B cell (primary cell): ENCODE measurements at regions not wholly inside any gene's neighbourhood (a gene's known extent, or its start where the extent isn't known, plus 50 kb on each side); places are given as distances from the start of the nearest gene placed in this dataset.

ENCODE experiments used
- ATAC-seq: fragments of 200-7000 bp; cut with Tn5 transposase; one replicate; pipeline ENCODE4 v1.10.0; 2021; ENCODE audit warnings: low read depth, mild to moderate bottlenecking, moderate number of reproducible peaks, moderate library complexity
- CTCF ChIA-PET: fragments of 350-600 bp; sonication (Branson Sonifier 250); formaldehyde crosslinking; loops from one replicate; lab custom pipeline; 2021; ENCODE audit warnings: antibody characterized with exemption, inconsistent platforms; lab: Charles Lee
- POLR2A ChIA-PET: fragments of 350-600 bp; sonication (Branson Sonifier 250); formaldehyde crosslinking; loops from one replicate; lab custom pipeline; 2021; ENCODE audit warnings: antibody characterized with exemption; lab: Charles Lee
- DNase-seq: peaks from one replicate; pipeline ENCODE4 v3.0.0; 2013
- H2AFZ ChIP-seq: 2 replicates; pipeline ENCODE4 v1.6.1; 2012; ENCODE audit warnings: mild to moderate bottlenecking, low read depth, low read length; ENCODE audit not compliant: insufficient read depth, poor library complexity, severe bottlenecking
- H3K27ac ChIP-seq, 2 donors: 1 replicate in 1 of 2; 2 replicates in 1 of 2; pipeline ENCODE4 v1.5.1; 2012 to 2013; ENCODE audit warnings: low read length in 2 of 2, mild to moderate bottlenecking in 2 of 2, moderate library complexity in 1 of 2
- H3K27me3 ChIP-seq, 4 experiments: fragments of 200-600 bp in 1 of 4; sonication (generic) in 1 of 4; replicated peaks in 1 of 4; 1 replicate in 2 of 4; 2 replicates in 2 of 4; pipeline versions ENCODE4 v1.6.1 to v1.7.0; 2013 to 2016; ENCODE audit warnings: low read length in 3 of 4, mild to moderate bottlenecking in 2 of 4, mixed read lengths in 1 of 4, moderate library complexity in 1 of 4; ENCODE audit not compliant: insufficient read depth in 4 of 4, control insufficient read depth in 3 of 4; ENCODE audit errors: control extremely low read depth in 1 of 4
- H3K36me3 ChIP-seq, 2 experiments: replicated peaks in 1 of 2; 1 replicate in 1 of 2; 2 replicates in 1 of 2; pipeline versions ENCODE4 v1.6.1 to v1.7.1; 2013; ENCODE audit warnings: low read length in 1 of 2; ENCODE audit not compliant: insufficient read depth in 2 of 2, control insufficient read depth in 1 of 2; ENCODE audit errors: control extremely low read depth in 1 of 2, extremely low read depth in 1 of 2
- H3K4me1 ChIP-seq, 2 donors: fragments of 200-600 bp in 1 of 2; sonication (generic) in 1 of 2; 1 replicate in 1 of 2; 2 replicates in 1 of 2; pipeline versions ENCODE4 v1.5.1 to v1.6.1; 2013 to 2017; ENCODE audit warnings: low read length in 2 of 2; ENCODE audit not compliant: control insufficient read depth in 2 of 2, insufficient read depth in 2 of 2
- H3K4me2 ChIP-seq: replicated peaks from 2 replicates; pipeline ENCODE3; 2012; ENCODE audit warnings: mild to moderate bottlenecking, low read depth, low read length; ENCODE audit not compliant: poor library complexity, severe bottlenecking
- H3K4me3 ChIP-seq, 5 experiments: fragments of 200-600 bp in 1 of 5; sonication (generic) in 1 of 5; 1 replicate in 3 of 5; 2 replicates in 2 of 5; pipeline versions ENCODE4 v1.5.1 to v1.7.0; 2011 to 2016; ENCODE audit warnings: low read length in 4 of 5, mild to moderate bottlenecking in 4 of 5, low read depth in 2 of 5, control low read depth in 1 of 5, moderate library complexity in 1 of 5; ENCODE audit not compliant: insufficient read depth in 1 of 5; ENCODE audit errors: control extremely low read depth in 1 of 5, extremely low read depth in 1 of 5
- H3K79me2 ChIP-seq: fragments of 200-600 bp; sonication (generic); one replicate; pipeline ENCODE4 v1.6.0; 2016; ENCODE audit warnings: low read length; ENCODE audit not compliant: control insufficient read depth, insufficient read depth
- H3K9ac ChIP-seq: fragments of 200-600 bp; sonication (generic); 2 replicates; pipeline ENCODE4 v1.6.1; 2017; ENCODE audit warnings: mild to moderate bottlenecking, low read length, moderate library complexity
- H3K9me3 ChIP-seq, 3 donors: one replicate each; pipeline versions ENCODE4 v1.6.1 to v1.7.1; 2013; ENCODE audit warnings: low read length in 2 of 3; ENCODE audit not compliant: control insufficient read depth in 2 of 3, insufficient read depth in 1 of 3; ENCODE audit errors: control extremely low read depth in 1 of 3
- H4K20me1 ChIP-seq: 2 replicates; pipeline ENCODE4 v1.6.0; 2012; ENCODE audit warnings: mild to moderate bottlenecking, low read length; ENCODE audit not compliant: insufficient read depth, control insufficient read depth, poor library complexity, severe bottlenecking
- H3K27ac Mint-ChIP-seq: one replicate; pipeline ENCODE4 v1.8.0; 2021; ENCODE audit warnings: mixed read lengths
- H3K27me3 Mint-ChIP-seq: one replicate; pipeline ENCODE4 v1.8.0; 2021; ENCODE audit warnings: mixed read lengths
- H3K4me1 Mint-ChIP-seq: one replicate; pipeline ENCODE4 v1.8.0; 2021; ENCODE audit warnings: mixed read lengths
- H3K4me3 Mint-ChIP-seq: one replicate; pipeline ENCODE4 v1.8.0; 2021; ENCODE audit warnings: mixed read lengths
- H3K9me3 Mint-ChIP-seq: one replicate; pipeline ENCODE4 v1.8.0; 2022; ENCODE audit warnings: mixed read lengths; ENCODE audit not compliant: insufficient read depth
- EZH2 ChIP-seq: IDR thresholded peaks from 2 replicates; pipeline ENCODE4 v1.6.1; 2012; ENCODE audit warnings: borderline replicate concordance, low read depth, mild to moderate bottlenecking, moderate library complexity, low read length; ENCODE audit not compliant: insufficient read depth, poor library complexity, severe bottlenecking
- WGBS: methylation state at CpG from one replicate; pipeline ENCODE4 v1.1.5; 2013; ENCODE audit warnings: missing lambda C conversion rate; ENCODE audit not compliant: insufficient coverage; 5-methylcytosine and 5-hydroxymethylcytosine counted together
- intact Hi-C: fragments of 100-400 bp; cut with micrococcal nuclease; formaldehyde crosslinking; loops from one replicate; pipeline ENCODE4 v1.10.0; 2022
- TF ChIP-seq, protein P1 (sequence below): fragments of 200-600 bp; IDR thresholded peaks from one replicate; pipeline ENCODE4 v1.8.0; 2022; ENCODE audit warnings: antibody characterized with exemption, mild to moderate bottlenecking

DNA sequence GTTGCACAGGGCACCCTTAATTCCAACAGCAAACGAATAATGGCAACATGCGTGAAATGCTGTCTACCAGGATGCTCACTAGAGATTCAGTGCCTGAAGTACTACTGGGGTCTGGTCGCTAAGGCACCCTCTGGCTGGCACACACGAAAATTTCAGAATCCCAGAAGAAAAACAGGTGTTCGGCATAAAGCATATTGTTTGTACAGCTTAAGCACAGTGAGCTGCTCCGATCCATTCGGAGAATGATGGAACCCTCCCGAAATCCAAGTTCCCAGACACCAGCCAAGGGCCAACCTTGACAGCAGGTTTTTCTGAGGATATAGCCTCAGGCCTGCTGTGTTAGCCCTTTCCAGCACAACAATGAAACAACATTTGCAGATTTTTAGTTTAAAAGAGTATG, 61.4 kb upstream of the ALDH1B1 start:
- H3K4me3 Mint-ChIP-seq, result no peak overlapping the region
- no peaks in the 10 kb centered on the region for H4K20me1 ChIP-seq
- DNase-seq, result no peak
- H3K9me3 Mint-ChIP-seq, result no peaks in the 10 kb centered on the region
- no peak overlapping the region for H3K4me3 ChIP-seq
- H3K4me1 Mint-ChIP-seq, result no peaks in the 10 kb centered on the region
- no peaks in the 10 kb centered on the region for H3K9me3 ChIP-seq
- H3K36me3 ChIP-seq, result no peaks in the 10 kb centered on the region
- no peaks in the 10 kb centered on the region for H3K79me2 ChIP-seq
- H3K27me3 ChIP-seq, result no peaks in the 10 kb centered on the region
- WGBS, result 96% methylated on average over 8 of the region's 8 CpGs
- ChIA-PET POLR2A (no interaction called here), CTCF (no interaction called here)
- H3K27ac Mint-ChIP-seq, result no peak overlapping the region
- H3K27ac ChIP-seq, result no peak overlapping the region
- H2AFZ ChIP-seq, result no peak overlapping the region
- no peak overlapping the region for H3K9ac ChIP-seq
- intact Hi-C loops, result no loop called here
- TF ChIP-seq EZH2, result no peak
- TF ChIP-seq, protein P1, sequence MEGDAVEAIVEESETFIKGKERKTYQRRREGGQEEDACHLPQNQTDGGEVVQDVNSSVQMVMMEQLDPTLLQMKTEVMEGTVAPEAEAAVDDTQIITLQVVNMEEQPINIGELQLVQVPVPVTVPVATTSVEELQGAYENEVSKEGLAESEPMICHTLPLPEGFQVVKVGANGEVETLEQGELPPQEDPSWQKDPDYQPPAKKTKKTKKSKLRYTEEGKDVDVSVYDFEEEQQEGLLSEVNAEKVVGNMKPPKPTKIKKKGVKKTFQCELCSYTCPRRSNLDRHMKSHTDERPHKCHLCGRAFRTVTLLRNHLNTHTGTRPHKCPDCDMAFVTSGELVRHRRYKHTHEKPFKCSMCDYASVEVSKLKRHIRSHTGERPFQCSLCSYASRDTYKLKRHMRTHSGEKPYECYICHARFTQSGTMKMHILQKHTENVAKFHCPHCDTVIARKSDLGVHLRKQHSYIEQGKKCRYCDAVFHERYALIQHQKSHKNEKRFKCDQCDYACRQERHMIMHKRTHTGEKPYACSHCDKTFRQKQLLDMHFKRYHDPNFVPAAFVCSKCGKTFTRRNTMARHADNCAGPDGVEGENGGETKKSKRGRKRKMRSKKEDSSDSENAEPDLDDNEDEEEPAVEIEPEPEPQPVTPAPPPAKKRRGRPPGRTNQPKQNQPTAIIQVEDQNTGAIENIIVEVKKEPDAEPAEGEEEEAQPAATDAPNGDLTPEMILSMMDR, result no peak
- no peak overlapping the region for H3K4me2 ChIP-seq
- ATAC-seq, result no peak
- no peaks in the 10 kb centered on the region for H3K4me1 ChIP-seq
- H3K27me3 Mint-ChIP-seq, result peaks cover 4% of the 10 kb centered on the region

DNA sequence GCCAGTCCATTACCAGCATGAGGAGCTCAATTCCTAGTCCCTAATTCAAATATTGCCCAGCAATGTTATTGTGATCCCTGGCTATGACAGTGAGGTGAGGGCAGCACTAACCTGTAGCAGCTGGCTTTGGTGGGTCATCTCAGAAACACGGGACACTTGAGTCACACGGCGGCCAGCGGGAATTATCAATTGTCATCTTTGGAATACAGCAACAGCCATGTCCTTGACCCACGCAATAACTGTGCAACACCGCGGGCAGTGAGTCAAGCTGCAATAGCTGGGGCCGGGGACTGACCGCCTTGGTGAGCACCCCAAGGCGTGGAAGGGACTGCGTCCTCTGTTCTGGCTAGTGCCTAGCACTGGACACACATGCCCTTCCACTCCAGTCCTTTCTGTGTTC, 62.5 kb upstream of the ALDH1B1 start:
- no peak overlapping the region for H3K27ac Mint-ChIP-seq
- WGBS, result 90% methylated on average over 11 of the region's 11 CpGs

More for the DNA sequence above, 62.5 kb upstream of the ALDH1B1 start:
- H3K4me3 Mint-ChIP-seq, result no peak overlapping the region
- no peaks in the 10 kb centered on the region for H3K27me3 Mint-ChIP-seq
- Histone ChIP-seq H4K20me1 (no peaks in the 10 kb centered on the region), H3K4me3 (no peak overlapping the region), H2AFZ (no peak overlapping the region), H3K4me2 (no peak overlapping the region), H3K36me3 (no peaks in the 10 kb centered on the region), H3K79me2 (no peaks in the 10 kb centered on the region), H3K9ac (no peak overlapping the region), H3K27me3 (no peaks in the 10 kb centered on the region), H3K27ac (no peak overlapping the region), H3K4me1 (no peaks in the 10 kb centered on the region), H3K9me3 (no peaks in the 10 kb centered on the region)
- ATAC-seq, result no peak
- ChIA-PET POLR2A (no interaction called here), CTCF (interaction anchor here (1.1 kb wide), 1 partner anchor 10 kb away, joined by 3 read pairs; no protein-coding TSS in a partner anchor)
- intact Hi-C loops, result no loop called here
- no peaks in the 10 kb centered on the region for H3K9me3 Mint-ChIP-seq
- no peak for DNase-seq
- no peaks in the 10 kb centered on the region for H3K4me1 Mint-ChIP-seq
- TF ChIP-seq EZH2, result no peak
- TF ChIP-seq, protein P1, result no peak
